CD4-positive, alpha-beta memory T cell (primary cell): ENCODE measurements at regions not wholly inside any gene's neighbourhood (a gene's known extent, or its start where the extent isn't known, plus 50 kb on each side); places are given as distances from the start of the nearest gene placed in this dataset.
"Not testable (repeated sequence)": the region's sequence is repeated elsewhere in the genome, so short reads cannot be mapped to it uniquely, and the experiment has no call there.

ENCODE experiments used
- CTCF ChIA-PET: fragments of 350-600 bp; sonication (Branson Sonifier 250); formaldehyde crosslinking; loops from one replicate; lab custom pipeline; 2021; ENCODE audit warnings: inconsistent platforms; ENCODE audit not compliant: partially characterized antibody; lab: Charles Lee
- POLR2A ChIA-PET: fragments of 350-600 bp; sonication (Branson Sonifier 250); formaldehyde crosslinking; loops from one replicate; lab custom pipeline; 2021; ENCODE audit not compliant: partially characterized antibody; lab: Charles Lee
- DNase-seq, 5 donors: peaks; one replicate each; pipeline versions ENCODE4 v3.0.0 to v3.0.0-alpha.2; 2020 to 2022; ENCODE audit warnings: mixed read lengths in 1 of 5
- H3K27ac ChIP-seq: one replicate; pipeline ENCODE4 v1.7.0; 2013; ENCODE audit warnings: low read depth, low read length
- H3K27me3 ChIP-seq: 2 replicates; pipeline ENCODE4 v1.7.0; 2013; ENCODE audit warnings: mild to moderate bottlenecking, low read length, moderate library complexity; ENCODE audit not compliant: insufficient read depth
- H3K36me3 ChIP-seq: 2 replicates; pipeline ENCODE4 v1.7.0; 2013; ENCODE audit warnings: mild to moderate bottlenecking, low read length, moderate library complexity; ENCODE audit not compliant: insufficient read depth
- H3K4me1 ChIP-seq: 2 replicates; pipeline ENCODE4 v1.7.0; 2013; ENCODE audit warnings: mild to moderate bottlenecking, low read length, moderate library complexity; ENCODE audit not compliant: insufficient read depth
- H3K4me3 ChIP-seq, 2 donors: one replicate each; pipeline ENCODE4 v1.7.0; 2013; ENCODE audit warnings: low read length in 2 of 2, mild to moderate bottlenecking in 1 of 2
- H3K9me3 ChIP-seq, 2 donors: one replicate each; pipeline ENCODE4 v1.7.0; 2013; ENCODE audit warnings: low read length in 2 of 2, control low read depth in 1 of 2; ENCODE audit not compliant: control insufficient read depth in 1 of 2
- H3K27ac Mint-ChIP-seq, 7 donors: one replicate each; pipeline ENCODE4 v1.8.0; 2020 to 2021; ENCODE audit warnings: mixed read lengths in 7 of 7, mild to moderate bottlenecking in 6 of 7, inconsistent platforms in 3 of 7, moderate library complexity in 3 of 7
- H3K27me3 Mint-ChIP-seq, 2 donors: one replicate each; pipeline ENCODE4 v1.8.0; 2020 to 2021; ENCODE audit warnings: mixed read lengths in 2 of 2
- H3K36me3 Mint-ChIP-seq, 2 donors: one replicate each; pipeline ENCODE4 v1.8.0; 2020 to 2021; ENCODE audit warnings: mixed read lengths in 2 of 2, inconsistent platforms in 1 of 2, mild to moderate bottlenecking in 1 of 2
- H3K4me1 Mint-ChIP-seq, 4 donors: one replicate each; pipeline ENCODE4 v1.8.0; 2020 to 2021; ENCODE audit warnings: mixed read lengths in 4 of 4, mild to moderate bottlenecking in 1 of 4
- H3K4me3 Mint-ChIP-seq, 8 donors: one replicate each; pipeline ENCODE4 v1.8.0; 2020 to 2021; ENCODE audit warnings: mixed read lengths in 8 of 8, mild to moderate bottlenecking in 7 of 8, moderate library complexity in 6 of 8, inconsistent platforms in 3 of 8
- H3K9me3 Mint-ChIP-seq, 8 donors: one replicate each; pipeline ENCODE4 v1.8.0; 2020 to 2021; ENCODE audit warnings: mixed read lengths in 8 of 8, mild to moderate bottlenecking in 5 of 8, inconsistent platforms in 3 of 8, moderate library complexity in 1 of 8
- intact Hi-C: fragments of 100-400 bp; cut with micrococcal nuclease; formaldehyde crosslinking; loops from one replicate; pipeline ENCODE4 v1.15.1; 2023

GRCh38 chr14:44745371-44745770 is 216.4 kb downstream of the KLHL28 start:
- Histone ChIP-seq H3K27ac (no peak overlapping the region), H3K36me3 (no peaks in the 10 kb centered on the region), H3K4me3 (no peak overlapping the region), H3K4me1 (no peaks in the 10 kb centered on the region), H3K27me3 (no peaks in the 10 kb centered on the region), H3K9me3 (no peaks in the 10 kb centered on the region)
- no peak for DNase-seq
- ChIA-PET POLR2A (no interaction called here), CTCF (no interaction called here)
- peaks cover 0 to 1% of the 10 kb centered on the region in 2 donors for H3K27me3 Mint-ChIP-seq
- peaks cover 0 to 5% (median 3%) of the 10 kb centered on the region in 8 donors for H3K9me3 Mint-ChIP-seq
- intact Hi-C loops = no loop called here
- no peaks in the 10 kb centered on the region for H3K36me3 Mint-ChIP-seq
- no peak overlapping the region for H3K27ac Mint-ChIP-seq
- H3K4me3 Mint-ChIP-seq = no peak overlapping the region
- no peaks in the 10 kb centered on the region for H3K4me1 Mint-ChIP-seq

- Mint-ChIP-seq H3K27ac (no peak overlapping the region), H3K9me3 (peaks cover 0 to 3% (median 0%) of the 10 kb centered on the region in 8 donors), H3K27me3 (peaks cover 1 to 2% of the 10 kb centered on the region in 2 donors), H3K36me3 (no peaks in the 10 kb centered on the region), H3K4me3 (no peak overlapping the region), H3K4me1 (no peaks in the 10 kb centered on the region)
- Histone ChIP-seq H3K36me3 (no peaks in the 10 kb centered on the region), H3K4me3 (no peak overlapping the region), H3K27me3 (no peaks in the 10 kb centered on the region), H3K27ac (no peak overlapping the region), H3K9me3 (no peaks in the 10 kb centered on the region), H3K4me1 (no peaks in the 10 kb centered on the region)
- ChIA-PET POLR2A (no interaction called here), CTCF (no interaction called here)
- DNase-seq = no peak
- intact Hi-C loops = no loop called here
Measured at GRCh38 chr14:44742202-44742601, 219.5 kb downstream of the KLHL28 start.

- H3K9me3 Mint-ChIP-seq = peaks cover 0 to 3% (median 0%) of the 10 kb centered on the region in 8 donors
- no peak overlapping the region for H3K4me3 Mint-ChIP-seq
- Histone ChIP-seq H3K27ac (no peak overlapping the region), H3K36me3 (no peaks in the 10 kb centered on the region), H3K4me1 (no peaks in the 10 kb centered on the region), H3K9me3 (no peaks in the 10 kb centered on the region), H3K27me3 (no peaks in the 10 kb centered on the region), H3K4me3 (no peak overlapping the region)
- ChIA-PET POLR2A (no interaction called here), CTCF (no interaction called here)
- H3K4me1 Mint-ChIP-seq = no peaks in the 10 kb centered on the region
- H3K27me3 Mint-ChIP-seq = peaks cover 2% of the 10 kb centered on the region in 2 donors
- no peak for DNase-seq
- no peak overlapping the region for H3K27ac Mint-ChIP-seq
- intact Hi-C loops = no loop called here
- no peaks in the 10 kb centered on the region for H3K36me3 Mint-ChIP-seq
Measured at GRCh38 chr14:44741431-44741830, 220.3 kb downstream of the KLHL28 start.

- no peaks in the 10 kb centered on the region for H3K36me3 ChIP-seq
- H3K27ac ChIP-seq = no peak overlapping the region
- ChIA-PET CTCF (no interaction called here), POLR2A (no interaction called here)
- H3K4me1 ChIP-seq = no peaks in the 10 kb centered on the region
- H3K27me3 Mint-ChIP-seq = peaks cover 4 to 5% of the 10 kb centered on the region in 2 donors
- DNase-seq = no peak
- H3K27ac Mint-ChIP-seq = no peak overlapping the region
- H3K4me3 Mint-ChIP-seq = no peak overlapping the region
- H3K27me3 ChIP-seq = no peaks in the 10 kb centered on the region
- H3K9me3 ChIP-seq = no peaks in the 10 kb centered on the region
- H3K4me3 ChIP-seq = no peak overlapping the region
- H3K4me1 Mint-ChIP-seq = no peaks in the 10 kb centered on the region
- intact Hi-C loops = no loop called here
- no peaks in the 10 kb centered on the region for H3K36me3 Mint-ChIP-seq
- H3K9me3 Mint-ChIP-seq = no peaks in the 10 kb centered on the region
Measured at GRCh38 chr14:44736326-44736725, 225.4 kb downstream of the KLHL28 start.

- Mint-ChIP-seq H3K27ac (no peak overlapping the region), H3K36me3 (no peaks in the 10 kb centered on the region)
- POLR2A ChIA-PET = no interaction called here
Measured at GRCh38 chr14:44732144-44732543, 225.1 kb upstream of the FSCB start.

DNA sequence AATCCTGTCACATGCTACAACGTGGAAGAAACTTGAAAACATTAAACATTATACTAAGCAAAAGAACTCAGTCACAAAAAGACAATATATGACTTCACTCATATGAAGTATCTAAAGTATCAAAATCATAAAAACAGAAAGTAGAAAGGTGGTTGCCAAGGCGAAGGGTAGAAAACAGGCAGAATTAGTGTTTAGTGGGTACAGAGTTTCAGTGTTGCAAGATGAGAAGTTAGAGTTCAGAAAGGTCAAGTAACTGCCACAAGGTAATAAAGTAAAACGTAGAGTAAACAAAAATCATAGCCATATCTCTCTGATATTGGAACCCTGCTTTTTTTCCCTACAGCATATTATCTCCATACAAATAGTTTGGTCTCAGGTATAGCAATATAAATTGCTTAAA is 223.8 kb upstream of the FSCB start:
- Mint-ChIP-seq H3K4me1 (no peaks in the 10 kb centered on the region), H3K4me3 (no peak overlapping the region), H3K27ac (no peak overlapping the region), H3K36me3 (no peaks in the 10 kb centered on the region), H3K9me3 (peaks cover 0 to 5% (median 0%) of the 10 kb centered on the region in 8 donors), H3K27me3 (peaks cover 2 to 7% of the 10 kb centered on the region in 2 donors)
- no peak overlapping the region for H3K27ac ChIP-seq
- CTCF ChIA-PET = no interaction called here
- intact Hi-C loops = no loop called here
- no peaks in the 10 kb centered on the region for H3K4me1 ChIP-seq
- H3K36me3 ChIP-seq = no peaks in the 10 kb centered on the region
- POLR2A ChIA-PET = no interaction called here
- no peak overlapping the region for H3K4me3 ChIP-seq
- no peak for DNase-seq
- no peaks in the 10 kb centered on the region for H3K9me3 ChIP-seq
- no peaks in the 10 kb centered on the region for H3K27me3 ChIP-seq

More at GRCh38 chr14:44732144-44732543, 225.1 kb upstream of the FSCB start:
- CTCF ChIA-PET = no interaction called here
- Histone ChIP-seq H3K27me3 (no peaks in the 10 kb centered on the region), H3K36me3 (no peaks in the 10 kb centered on the region), H3K4me3 (no peak overlapping the region), H3K9me3 (no peaks in the 10 kb centered on the region), H3K27ac (no peak overlapping the region), H3K4me1 (no peaks in the 10 kb centered on the region)
- Mint-ChIP-seq H3K4me3 (no peak overlapping the region), H3K9me3 (peaks cover 0 to 5% (median 0%) of the 10 kb centered on the region in 8 donors), H3K27me3 (peaks cover 4 to 9% of the 10 kb centered on the region in 2 donors), H3K4me1 (no peaks in the 10 kb centered on the region)
- DNase-seq = no peak
- intact Hi-C loops = no loop called here

DNA sequence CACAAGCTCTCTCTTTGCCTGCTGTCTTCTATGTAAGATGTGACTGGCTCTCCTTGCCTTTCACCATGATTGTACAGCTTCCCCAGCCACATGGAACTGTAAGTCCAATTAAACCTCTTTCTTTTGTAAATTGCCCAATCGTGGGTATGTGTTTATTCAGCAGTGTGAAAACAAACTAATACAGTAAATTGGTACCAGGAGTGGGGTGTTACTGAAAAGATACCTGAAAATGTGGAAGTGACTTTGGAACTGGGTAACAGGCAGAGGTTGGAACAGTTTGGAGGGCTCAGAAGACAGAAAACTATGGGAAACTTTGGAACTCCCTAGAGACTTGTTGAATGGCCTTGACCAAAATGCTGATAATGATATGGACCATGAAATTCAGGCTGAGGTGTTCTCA is 214.3 kb upstream of the FSCB start:
- H3K4me1 ChIP-seq, DNase-seq, H3K36me3 Mint-ChIP-seq, H3K4me3 Mint-ChIP-seq, H3K36me3 ChIP-seq, H3K4me3 ChIP-seq, H3K4me1 Mint-ChIP-seq, H3K9me3 ChIP-seq, H3K27ac ChIP-seq, H3K27me3 ChIP-seq, H3K27me3 Mint-ChIP-seq, intact Hi-C loops, POLR2A ChIA-PET, H3K27ac Mint-ChIP-seq, CTCF ChIA-PET: not testable (repeated sequence)
- peaks cover 9 to 35% (median 12%) of the 10 kb centered on the region in 8 donors for H3K9me3 Mint-ChIP-seq

DNA sequence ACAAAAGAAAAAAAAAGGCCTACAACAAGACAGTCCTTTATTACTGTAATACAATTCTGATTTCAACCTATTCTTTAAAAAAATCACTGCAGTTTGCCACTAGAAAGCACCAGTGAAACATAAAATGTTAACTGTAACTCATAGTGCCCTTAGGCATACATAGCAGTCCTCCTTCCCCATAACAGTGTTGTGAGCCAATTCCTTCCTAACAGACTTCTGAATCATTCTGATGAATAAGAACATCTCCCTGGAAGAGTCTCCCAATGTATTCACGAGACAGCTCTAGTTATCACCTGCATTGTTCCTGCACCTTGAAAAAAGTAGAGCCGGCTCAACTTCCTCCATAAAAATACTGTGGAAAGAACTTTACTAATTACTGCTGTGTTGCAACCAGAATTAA is 213.6 kb upstream of the FSCB start:
- Mint-ChIP-seq H3K27me3 (no peaks in the 10 kb centered on the region), H3K36me3 (peaks cover 0 to 6% of the 10 kb centered on the region in 2 donors)
- POLR2A ChIA-PET = no interaction called here

More for the DNA sequence above, 213.6 kb upstream of the FSCB start:
- H3K27me3 ChIP-seq = no peaks in the 10 kb centered on the region
- no peak overlapping the region for H3K27ac ChIP-seq
- DNase-seq = no peak
- no peaks in the 10 kb centered on the region for H3K9me3 ChIP-seq
- Mint-ChIP-seq H3K9me3 (peaks cover 9 to 35% (median 13%) of the 10 kb centered on the region in 8 donors), H3K4me1 (no peaks in the 10 kb centered on the region), H3K4me3 (no peak overlapping the region), H3K27ac (no peak overlapping the region)
- CTCF ChIA-PET = no interaction called here
- H3K4me1 ChIP-seq = no peaks in the 10 kb centered on the region
- no peak overlapping the region for H3K4me3 ChIP-seq
- no peaks in the 10 kb centered on the region for H3K36me3 ChIP-seq
- intact Hi-C loops = no loop called here
